ENCODE measurements at regions not wholly inside any gene's neighbourhood (a gene's known extent, or its start where the extent isn't known, plus 50 kb on each side); places are given as distances from the start of the nearest gene placed in this dataset.
"Not testable (repeated sequence)": the region's sequence is repeated elsewhere in the genome, so short reads cannot be mapped to it uniquely, and the experiment has no call there.

DNA sequence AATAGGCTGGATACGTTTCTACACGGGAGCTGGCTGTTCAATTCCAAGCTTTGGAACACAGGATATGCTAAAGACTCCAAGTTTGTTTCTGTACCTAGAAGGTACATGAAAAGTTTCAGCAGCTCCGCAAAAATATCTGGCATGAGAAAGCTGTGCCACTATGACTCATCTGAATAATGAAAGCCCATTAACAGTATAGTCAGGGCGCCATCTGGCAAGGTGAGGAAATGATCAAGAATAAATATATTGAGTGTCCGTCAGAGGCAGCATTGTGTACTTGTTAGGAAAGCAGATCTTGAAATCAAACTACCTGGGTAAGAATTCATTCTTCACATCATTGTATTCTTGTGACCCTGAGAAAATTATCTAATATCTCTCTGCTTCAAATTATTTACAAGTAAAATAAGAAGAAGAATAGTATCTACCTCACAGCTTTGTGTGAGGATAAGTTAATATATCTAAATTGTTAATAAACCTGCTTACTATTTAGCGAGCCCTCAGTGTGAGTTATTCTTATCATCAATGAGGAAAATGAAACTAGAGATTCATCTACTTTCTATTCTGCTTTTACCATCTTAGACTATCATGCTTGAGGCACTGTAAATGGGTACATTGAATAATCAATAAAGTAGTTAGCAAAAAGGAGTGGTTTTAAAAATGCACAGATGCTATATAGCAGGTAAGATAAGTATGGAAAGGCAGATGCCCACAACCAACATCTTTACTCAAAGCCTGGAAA, 53.5 kb downstream of the FSCB start:
- DNase-seq (ENCODE audit: low read depth in 4 of 4, low spot score in 1 of 4), result no peak

DNA sequence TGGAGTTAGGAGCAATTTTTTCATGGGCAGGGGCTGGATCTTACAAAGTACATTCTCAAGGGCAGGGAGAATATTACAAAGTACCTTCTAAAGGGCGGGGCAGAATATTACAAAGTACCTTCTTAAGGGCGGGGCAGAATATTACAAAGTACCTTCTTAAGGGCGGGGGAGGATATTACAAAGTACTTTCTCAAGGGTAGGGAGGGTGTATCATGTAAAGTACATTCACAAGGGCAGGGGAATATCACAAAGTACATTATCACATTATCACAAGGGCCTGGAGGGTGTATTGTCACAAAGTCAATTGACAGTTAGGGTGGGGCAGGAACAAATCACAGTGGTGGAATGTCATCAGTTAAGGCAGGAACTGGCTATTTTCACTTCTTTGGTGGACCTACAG, 56.9 kb downstream of the FSCB start:
- DNase-seq (ENCODE audit: low read depth in 4 of 4, low spot score in 1 of 4), result not testable (repeated sequence)

DNA sequence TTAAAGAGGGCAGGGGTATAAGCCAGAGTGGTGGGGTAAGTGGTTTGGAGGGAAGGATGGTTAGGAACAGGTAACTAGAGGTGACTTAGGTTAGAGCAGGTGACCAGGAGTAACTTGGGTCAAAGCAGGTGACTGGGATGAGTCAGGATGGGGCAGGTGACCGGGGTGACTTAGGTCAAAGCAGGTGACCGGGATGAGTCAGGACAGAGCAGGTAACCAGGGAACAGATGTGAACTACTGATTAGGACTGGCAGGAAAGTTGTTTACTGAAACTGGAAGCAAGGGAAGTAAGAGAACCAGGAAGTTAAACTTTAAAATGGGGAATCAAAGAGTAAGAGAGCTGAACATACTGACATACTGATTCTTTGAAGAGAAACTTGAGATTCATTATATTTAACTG, 57.4 kb downstream of the FSCB start:
- DNase-seq (ENCODE audit: low read depth in 4 of 4, low spot score in 1 of 4), result no peak

DNA sequence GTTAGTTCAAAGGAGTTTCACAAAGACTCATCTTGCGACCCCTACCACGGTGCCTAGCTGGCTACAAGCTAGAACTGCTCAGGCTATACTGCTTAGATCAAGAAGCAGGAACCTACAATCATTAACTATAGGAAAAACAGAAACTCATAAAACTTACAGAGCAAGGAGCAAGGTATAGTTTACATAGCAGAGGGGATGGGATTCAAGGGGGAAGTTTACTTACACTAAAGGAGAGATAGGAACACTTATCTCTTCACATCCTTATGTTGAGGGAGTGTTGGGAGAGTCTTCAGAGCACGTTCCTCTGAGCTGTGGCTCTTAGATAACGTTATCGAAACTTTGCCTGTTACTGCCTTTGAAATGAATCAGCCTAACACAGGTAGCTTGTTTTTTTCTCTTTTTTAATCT, 58.1 kb downstream of the FSCB start:
- no peak for DNase-seq (ENCODE audit: low read depth in 4 of 4, low spot score in 1 of 4)

DNA sequence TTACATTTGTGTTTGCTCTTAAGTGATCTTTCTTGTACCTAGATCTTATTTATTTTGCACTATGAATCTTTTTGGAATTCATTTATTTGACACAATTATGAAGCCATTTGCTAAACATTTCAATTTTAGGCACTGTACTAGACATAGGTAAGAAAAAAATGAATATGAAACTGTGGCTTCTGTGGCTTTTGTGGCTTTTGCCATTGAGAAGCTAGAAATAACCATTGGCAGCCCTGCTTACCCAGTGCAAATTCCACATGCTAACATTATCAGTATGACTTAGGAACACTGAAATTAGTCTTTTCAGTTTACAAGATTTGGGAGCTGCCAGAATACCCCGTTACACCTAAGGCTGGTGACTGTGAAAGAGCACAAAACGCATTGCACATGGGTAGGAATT, 60.1 kb downstream of the FSCB start:
- DNase-seq (ENCODE audit: low read depth in 4 of 4, low spot score in 1 of 4), result no peak

DNA sequence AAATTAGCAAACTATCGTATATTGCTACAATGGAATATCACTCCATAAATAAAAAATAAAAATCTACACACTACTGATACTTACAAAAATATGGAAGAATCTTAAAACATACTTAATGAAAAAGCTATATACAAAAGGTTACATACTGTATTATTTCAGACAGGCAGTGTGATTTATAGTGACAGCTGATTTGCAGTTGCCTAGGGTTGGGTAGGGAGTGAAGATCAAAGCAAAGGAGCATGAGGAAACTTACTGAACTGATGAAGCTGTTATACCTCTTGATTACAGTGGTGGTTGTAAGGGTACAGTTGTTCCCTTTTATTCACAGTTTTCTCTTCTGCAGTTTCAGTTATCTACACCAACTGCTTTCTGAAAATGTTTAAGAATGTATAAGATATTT, 62.6 kb downstream of the FSCB start:
- no peak for DNase-seq (ENCODE audit: low read depth in 4 of 4, low spot score in 1 of 4)

DNA sequence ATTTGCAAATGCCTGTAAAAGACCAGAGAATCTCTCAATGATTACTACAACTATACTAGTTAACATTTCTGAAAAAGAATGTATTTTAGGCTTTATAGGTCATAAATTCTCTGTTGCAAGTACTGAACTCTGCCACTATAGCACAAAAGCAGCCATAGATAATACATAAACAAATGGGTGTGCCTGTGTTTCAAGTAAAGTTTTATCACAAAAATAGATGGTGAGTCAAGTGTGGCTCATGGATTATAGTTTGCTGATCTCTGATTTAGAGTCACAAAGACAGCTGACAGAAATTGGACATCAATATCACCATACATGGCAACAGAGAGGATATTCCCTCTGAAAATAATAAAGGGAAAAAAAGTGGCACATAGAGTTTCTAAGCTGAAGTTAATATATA, 68.1 kb downstream of the FSCB start:
- no peak for DNase-seq (ENCODE audit: low read depth in 4 of 4, low spot score in 1 of 4)

DNA sequence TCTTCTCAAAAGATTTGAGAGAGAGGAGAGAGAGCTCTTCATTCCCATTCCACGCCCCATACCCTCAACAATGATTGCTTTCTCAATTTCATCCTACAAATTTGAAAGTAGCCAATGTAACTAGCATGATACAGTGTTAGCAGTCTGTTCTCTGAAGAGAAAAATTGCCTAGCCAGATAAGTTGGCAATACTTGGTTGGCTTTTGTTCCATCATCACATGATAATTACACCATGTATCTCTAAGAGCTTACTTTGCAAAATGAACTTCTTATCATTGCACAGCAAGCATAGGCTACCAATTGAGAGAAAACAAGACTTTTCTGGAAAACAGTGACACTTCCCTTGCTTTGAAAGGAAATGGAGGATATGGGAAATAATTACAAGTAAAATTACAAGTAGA, 68.9 kb downstream of the FSCB start:
- no peak for DNase-seq (ENCODE audit: low read depth in 4 of 4, low spot score in 1 of 4)

DNA sequence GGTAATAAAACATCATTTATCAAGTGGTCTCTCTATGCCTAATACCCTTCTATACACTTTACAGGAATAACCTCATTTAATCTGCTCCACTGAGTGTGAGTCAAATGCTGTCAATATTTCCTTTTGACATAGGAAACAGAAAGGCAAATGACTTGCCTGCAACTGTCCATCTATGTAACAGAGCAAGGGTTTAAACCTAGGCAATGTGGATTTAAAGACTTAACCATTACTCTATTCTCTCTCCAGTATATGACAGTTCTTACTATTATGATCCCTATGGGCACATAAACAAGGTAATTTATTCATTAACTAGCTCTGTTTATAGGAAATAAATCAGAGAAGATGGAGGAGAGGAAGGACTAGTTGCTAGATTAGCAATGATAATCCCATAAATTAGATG, 70.6 kb downstream of the FSCB start:
- no peak for DNase-seq (ENCODE audit: low read depth in 4 of 4, low spot score in 1 of 4)

DNA sequence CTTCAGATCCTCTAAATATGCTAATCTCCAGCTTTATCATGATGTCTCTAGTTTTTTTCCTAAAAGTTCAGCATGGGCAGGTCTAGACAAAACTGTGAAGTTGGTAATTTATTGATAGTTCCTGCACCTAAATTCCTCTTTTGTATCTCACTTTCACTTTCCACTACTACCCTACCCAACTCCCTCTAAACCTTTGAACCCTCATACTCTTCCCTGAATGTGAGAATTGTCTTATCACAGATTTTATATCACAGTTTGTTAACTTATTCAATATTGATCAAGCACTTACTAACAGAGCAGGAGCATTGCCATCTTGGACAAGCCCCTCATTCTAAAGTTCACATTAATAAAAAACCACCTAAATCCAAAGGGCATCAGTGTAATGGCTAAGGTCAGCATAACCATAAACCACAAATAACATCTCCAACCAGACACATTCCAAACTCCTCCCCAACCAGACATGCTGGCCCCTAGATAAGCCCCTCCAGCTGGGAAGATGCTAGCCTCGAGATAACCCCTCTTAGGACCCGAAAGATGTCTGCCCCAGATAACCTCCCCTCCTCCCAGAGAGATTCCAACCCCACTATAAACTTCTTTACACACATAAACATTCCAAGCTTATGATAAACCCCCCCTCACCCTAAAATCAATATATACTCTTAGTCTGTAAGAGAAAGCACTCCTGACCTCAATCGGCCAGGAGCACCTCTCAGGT, 78.7 kb downstream of the FSCB start:
- no peak for DNase-seq (ENCODE audit: low read depth in 4 of 4, low spot score in 1 of 4)

DNA sequence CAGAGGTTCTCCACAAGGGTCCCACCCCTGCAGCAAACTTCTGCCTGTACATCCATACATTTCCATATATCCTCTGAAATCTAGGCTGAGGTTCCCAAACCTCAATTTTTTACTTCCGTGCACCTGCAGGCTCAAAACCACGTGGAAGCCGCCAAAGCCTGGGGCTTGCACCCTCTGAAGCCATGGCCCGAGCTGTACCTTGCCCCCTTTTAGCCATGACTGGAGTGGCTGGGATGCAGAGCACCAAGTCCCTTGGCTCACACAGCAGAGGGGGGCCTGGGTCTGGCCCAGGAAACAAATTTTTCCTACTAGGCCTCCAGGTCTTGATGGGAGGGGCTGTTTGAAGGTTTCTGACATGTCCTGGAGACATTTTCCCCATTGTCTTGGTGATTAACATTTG, 84.4 kb downstream of the FSCB start:
- no peak for DNase-seq (ENCODE audit: low read depth in 4 of 4, low spot score in 1 of 4)

DNA sequence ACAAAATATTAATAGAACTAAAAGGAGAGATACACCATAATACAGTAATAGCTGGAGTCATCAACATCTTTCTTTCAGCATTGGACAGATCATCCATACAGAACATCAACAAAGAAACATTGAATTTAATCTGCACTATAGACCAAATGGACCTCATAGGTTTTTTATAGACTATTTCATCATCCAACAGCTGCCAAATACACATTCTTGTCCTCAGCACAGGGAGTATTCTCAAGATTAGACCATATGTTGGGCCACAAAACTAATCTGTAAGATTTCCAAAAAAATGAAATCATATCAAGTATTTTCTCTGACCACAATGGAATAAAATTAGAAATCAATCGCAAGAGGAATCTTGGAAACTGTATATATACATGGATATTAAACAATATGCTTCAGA, 86.9 kb downstream of the FSCB start:
- no peak for DNase-seq (ENCODE audit: low read depth in 4 of 4, low spot score in 1 of 4)

DNA sequence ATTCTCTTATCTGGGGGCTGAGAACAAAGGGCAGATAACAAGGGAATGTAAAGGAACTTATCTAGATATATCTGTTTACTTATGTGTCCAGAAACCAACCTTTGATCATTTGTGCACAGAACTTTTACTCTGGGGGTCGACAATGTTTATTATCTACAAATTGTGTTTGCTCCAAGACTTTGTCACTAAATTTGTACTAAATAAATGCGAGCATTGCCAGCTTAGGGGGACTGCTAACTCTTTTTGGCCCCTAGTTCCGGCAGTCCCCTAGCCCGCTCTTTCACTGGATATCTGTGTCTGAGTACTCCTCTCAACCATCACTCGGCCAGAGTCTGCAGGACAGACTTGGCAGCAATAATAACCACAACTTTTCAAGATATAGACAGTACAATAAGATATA, 88.2 kb downstream of the FSCB start:
- DNase-seq (ENCODE audit: low read depth in 4 of 4, low spot score in 1 of 4), result no peak

DNA sequence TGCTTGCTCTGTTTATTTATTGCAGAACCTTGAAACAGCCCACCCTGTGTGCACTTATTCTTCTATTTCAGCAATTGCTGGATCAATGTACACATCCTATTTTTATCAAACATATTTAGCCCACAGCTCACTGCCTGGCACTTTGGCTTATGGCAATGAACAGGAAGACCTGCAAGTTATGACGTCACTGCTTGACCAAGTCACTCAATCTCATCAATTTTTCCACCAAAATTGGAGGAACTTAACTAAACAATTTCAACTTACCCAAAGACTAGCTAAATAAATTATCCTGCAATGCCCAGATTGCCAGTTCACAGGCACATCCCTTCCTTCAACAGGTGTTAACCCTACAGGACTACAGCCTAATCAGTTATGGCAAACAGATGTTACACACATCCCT, 89.3 kb downstream of the FSCB start:
- DNase-seq (ENCODE audit: low read depth in 4 of 4, low spot score in 1 of 4), result no peak

DNA sequence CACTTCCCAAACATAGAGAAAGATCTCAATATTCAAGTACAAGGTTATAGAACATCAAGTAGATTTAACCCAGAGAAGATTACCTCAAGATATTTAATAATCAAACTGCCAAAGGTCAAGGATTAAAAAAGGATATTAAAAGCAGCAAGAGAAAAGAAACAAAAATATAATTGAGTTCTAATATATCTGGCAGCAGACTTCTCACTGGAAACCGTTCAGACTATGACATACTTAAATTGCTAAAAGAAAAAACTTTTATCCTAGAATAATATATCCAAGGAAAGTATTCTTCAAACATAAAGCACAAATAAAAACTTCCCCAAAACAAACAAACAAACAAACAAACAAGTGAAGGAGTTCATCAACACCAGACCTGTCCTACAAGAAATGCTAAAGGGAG, 92.4 kb downstream of the FSCB start:
- no peak for DNase-seq (ENCODE audit: low read depth in 4 of 4, low spot score in 1 of 4)

DNA sequence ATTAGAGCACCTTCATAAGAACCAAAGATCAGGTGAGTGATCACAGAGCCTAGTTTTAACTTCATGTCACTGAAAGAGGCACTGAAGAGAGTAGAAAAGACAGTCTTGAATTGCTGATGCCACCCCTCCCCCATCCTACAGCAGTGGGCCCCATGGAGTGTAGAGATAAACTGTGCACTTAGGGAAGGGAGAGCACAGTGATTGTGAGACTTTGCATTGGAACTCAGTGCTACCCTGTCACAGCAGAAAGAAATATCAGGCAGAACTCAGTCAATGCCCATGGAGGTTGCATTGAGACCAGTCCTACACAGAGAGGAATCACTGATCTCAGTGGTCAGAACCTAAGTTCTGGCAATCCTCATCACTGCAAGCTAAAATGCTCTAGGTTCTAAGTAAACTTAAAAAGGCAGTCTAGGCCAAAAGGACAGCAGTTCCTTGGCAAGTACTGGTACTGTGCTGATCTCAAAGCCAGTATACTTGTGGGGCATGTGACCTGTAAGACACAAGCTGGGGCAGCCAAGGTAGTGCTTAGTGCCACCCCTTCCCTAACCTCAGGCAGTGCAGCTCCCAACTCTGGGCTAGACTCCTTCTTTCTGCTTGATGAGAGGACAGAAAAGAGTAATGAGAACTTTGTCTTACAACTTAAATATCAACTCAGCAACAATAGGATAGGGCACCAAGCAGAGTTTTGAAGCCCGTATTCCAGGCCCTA, 94.1 kb downstream of the FSCB start:
- no peak for DNase-seq (ENCODE audit: low read depth in 4 of 4, low spot score in 1 of 4)

DNA sequence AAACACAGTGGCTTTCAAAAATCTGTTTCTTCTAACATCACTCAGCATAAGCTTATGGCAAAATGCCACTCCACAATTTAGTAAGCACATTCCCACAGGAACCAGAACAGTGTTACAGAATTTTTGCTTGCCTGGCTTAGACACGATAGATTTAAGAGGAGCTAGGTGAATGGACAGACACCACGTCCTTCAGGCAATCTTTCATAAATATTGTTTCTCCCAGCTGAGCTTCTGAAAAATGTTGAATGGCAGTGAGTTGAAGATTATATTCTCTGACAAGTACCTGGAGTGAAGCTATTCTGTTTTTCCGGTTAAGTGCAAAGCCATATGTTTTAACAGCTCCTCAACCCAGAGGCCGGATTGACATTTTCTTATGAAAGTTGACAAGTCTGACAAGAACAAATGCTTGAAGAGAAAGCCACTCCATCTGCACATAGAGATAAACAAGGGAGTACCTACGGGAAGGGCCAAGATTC, 102.0 kb downstream of the FSCB start:
- DNase-seq (ENCODE audit: low read depth in 4 of 4, low spot score in 1 of 4), result no peak

DNA sequence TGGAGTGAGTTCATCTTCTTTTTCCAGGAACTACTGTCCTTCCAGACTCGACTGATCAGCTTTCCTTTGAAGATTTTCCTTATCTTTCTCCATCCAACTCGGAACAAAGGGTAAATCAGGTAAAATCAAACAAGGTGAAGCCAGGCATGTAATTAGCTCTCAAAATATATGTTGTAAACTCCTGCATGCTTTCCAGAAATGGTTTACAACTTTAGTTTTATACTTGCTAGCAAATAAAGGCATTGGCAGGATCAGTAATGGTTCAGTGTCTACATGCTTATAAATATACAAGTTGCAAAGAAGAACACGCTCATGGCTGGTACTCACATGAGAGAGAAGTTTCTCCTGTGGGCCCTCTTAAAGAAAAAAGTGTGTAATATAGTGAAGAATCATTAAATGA, 102.5 kb downstream of the FSCB start:
- DNase-seq (ENCODE audit: low read depth in 4 of 4, low spot score in 1 of 4), result no peak

DNA sequence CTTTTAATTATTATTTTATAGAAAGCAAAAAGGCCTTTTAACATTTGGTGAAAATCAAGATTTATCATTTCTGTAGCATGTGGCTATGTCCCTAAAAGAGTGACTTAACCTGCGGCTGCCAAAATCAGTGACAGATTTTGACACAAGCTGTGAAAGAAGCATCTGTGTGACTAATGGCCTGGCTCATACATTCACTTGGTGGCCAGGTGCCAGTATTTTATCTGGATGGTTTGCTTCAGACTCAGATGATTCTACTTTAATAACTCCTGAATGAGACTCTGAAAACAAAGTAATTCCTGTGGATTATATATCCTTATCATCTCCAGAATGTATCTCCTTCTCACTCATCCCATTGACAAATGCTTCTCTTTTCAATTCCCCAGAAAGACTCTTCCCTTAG, 103.0 kb downstream of the FSCB start:
- DNase-seq (ENCODE audit: low read depth in 4 of 4, low spot score in 1 of 4), result no peak

DNA sequence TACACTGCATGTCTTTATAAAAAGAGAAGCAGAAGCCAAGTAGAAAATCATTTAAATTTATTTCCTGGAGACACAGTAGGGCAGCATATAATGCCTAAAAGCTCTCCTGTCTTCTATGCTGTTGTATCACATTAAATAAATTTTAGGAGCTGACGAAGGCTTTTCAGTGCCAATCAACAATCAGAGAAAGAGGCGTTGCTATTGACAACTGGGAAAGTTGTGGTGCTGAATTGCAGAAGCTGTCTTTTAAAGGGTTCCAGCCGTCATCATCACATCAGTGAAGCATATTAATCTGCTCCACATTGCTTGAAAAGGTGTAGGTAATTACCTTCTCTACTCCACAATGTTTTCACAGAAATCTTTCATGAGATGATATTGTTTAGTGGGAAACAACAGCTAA, 103.9 kb downstream of the FSCB start:
- DNase-seq (ENCODE audit: low read depth in 4 of 4, low spot score in 1 of 4), result no peak

DNA sequence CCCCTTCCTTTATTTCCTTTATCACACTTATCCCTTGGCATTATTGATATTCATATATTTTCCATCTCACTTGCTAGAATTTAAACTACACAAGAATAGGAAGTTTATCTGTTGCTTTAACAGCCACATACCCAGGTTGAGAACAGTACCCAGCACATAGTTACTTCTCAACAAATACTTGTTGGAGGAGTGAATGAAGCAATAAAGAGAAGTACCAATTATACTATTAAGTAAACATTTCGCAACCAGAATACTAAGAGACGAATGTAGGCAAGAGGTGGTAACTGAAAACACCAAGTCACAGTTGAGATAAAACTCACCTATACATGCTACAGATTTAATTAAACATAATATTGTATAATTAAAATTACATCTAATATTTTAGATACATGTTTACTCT, 110.9 kb downstream of the FSCB start:
- DNase-seq (ENCODE audit: low read depth in 4 of 4, low spot score in 1 of 4), result no peak

DNA sequence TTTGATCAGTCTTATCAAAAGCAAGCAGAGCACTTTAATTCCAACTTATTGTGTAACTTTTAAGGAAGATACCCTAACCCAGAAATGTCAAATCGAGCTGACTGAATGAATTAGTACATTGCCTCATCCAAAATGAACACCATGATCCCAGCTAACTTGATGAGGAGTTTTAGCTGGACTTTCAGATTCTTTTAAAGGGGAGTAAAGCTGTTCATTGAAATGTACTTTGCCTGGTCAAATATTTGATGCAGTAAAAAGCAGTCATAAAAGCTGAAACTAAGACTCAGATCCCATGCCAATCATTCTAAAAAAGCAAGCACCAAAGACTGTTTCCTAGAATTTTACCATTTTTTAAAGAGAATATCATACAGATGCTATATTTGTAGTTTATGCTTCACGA, 114.1 kb downstream of the FSCB start:
- no peak for DNase-seq (ENCODE audit: low read depth in 4 of 4, low spot score in 1 of 4)
